ENCODE measurements at regions not wholly inside any gene's neighbourhood (a gene's known extent, or its start where the extent isn't known, plus 50 kb on each side); places are given as distances from the start of the nearest gene placed in this dataset.

- FAIRE-seq, result no peak
These were observed 85.7 kb upstream of the XCR1 start for GRCh38 chr3:46112984-46113383.

- no peak for FAIRE-seq
These were observed 85.0 kb upstream of the XCR1 start for GRCh38 chr3:46112296-46112695.

- no peak for FAIRE-seq
These were observed 83.6 kb upstream of the XCR1 start for GRCh38 chr3:46110701-46111493.

DNA sequence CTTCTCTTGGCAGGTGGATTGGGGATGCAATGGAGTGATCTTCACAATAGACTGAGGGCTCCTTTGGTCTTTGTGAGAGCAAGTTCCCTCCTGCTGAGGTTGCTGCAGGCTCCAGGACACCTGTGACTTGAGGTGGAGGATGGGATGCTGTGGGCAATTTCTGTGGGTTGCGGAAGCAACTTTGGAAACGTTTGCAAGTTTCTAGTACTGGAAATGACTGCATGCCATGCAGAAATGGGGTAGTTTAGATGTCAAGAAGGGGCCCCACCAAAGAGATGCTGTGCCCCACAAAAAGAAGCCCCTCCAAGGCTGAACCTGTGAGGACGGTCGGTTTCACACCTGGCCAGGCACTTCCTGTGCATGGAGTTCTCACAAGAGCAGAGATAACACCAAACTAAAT lies 80.4 kb upstream of the XCR1 start:
- no peak for FAIRE-seq

GRCh38 chr3:46105306-46105919 lies 78.1 kb upstream of the XCR1 start:
- no peak for FAIRE-seq

DNA sequence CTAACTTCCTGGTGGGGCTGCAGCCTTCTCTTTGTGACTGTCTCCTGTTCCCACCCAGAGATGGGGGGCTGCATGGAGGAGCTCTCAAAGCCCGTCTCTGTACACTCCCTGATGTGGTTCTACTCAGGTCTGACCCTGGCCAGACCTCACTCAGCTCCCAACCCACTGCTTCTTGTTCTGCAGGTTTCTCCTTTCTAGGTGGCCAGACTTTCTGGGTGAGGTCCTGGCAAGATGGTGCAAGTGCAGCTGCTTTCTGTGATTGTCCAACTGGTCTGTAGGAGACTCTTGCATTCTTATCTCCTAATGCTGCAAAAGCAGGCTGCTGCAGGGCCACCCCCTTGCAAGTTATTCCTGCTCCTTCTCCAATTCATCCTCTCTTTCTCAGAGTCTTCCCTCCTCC lies 77.4 kb upstream of the XCR1 start:
- FAIRE-seq, result no peak

DNA sequence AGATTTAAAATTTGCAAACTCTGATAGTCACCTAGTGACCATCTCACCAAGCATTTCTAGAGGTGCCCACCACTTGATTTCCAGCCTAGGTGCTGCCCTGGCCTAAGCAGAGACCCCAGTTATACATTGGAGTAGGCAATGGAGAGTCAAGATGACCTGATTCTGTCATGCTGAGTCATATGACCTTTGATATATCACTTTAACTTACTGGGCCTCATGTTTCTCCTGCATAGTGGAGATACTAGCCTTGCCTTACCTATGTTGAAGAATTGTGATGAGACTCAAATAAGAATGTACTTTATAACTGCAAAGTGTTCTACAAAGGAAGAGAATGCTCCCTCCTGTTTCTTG lies 75.5 kb upstream of the XCR1 start:
- no peak for FAIRE-seq

DNA sequence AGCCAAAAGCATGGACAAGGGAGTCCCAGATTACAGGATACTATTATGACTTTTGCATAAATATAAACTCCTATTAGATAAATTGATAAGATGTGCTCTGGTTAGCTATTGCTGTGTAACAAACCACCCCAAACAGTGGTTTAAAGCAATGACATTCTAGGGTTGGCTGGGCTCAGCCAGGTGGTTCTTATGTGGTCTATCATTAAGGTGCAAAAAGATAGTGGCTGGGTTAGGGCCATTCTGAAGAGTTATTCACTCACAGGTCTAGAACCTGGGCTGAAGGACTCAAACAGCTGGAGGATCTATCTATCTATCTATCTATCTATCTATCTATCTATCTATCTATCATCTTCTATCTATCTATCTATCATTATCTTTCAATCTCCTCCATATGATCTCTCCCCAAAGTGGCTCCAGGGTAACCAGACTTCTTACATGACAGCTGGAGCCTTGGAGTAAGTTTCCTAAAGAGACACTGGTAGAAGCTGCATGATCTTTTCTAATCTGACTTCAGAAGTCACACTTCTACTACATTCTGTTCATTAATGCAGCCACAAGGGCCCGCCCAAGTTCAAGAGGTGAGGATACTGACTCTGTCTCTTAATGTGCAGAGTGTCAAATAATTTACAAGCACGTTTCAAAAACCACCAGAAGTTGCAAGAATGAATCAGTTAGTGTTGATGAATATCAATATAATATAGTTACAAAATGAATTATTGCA lies 74.9 kb upstream of the XCR1 start:
- no peak for FAIRE-seq

GRCh38 chr3:46100812-46101211 lies 73.5 kb upstream of the XCR1 start:
- no peak for FAIRE-seq

DNA sequence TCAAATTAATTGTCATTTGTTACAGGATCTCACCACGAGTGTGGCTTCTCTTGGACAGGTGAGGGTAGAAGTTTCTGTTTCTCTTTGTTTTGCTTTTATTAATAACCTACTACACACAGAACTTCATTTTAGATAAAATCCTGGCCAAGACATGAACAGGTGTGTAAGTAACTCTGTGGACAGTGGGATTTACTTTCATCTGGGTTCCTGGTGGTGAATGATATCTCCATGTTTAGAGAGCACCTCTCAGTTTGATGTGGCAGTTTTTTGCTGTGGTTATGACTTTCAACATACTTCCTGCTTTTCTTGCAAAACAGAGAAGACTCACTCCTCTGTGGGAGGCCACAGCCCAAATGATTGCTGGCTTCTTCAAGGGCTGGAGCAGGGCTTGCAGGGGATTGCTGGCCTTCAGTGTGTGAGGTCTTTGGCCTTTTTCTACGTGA lies 71.1 kb upstream of the XCR1 start:
- no peak for FAIRE-seq

DNA sequence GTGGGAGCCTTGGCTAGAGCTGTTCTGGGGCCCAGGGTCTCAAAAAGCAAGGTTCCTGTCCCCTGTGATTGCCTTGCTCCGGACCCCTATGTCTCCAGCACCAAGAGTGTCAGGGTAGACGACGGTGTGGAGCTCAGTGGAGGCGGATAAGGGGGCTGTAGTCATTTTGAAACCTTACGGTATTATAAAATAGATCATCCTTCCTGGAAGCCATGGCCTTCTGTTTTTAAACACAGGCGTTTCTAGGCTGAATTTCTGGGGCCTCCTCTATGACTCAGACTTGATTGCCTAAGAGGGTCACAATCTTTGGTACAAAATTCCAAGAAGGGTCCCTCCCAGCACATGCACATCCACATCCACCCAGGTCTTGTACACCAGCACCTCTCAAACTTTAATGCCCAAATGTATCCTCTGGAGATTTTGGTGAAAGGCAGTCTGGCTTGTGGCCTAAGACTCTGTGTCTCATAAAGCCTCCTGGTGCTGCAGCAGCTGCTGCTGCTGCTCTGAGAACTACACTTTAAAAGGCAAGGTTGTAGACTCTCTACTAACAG lies 70.5 kb upstream of the XCR1 start:
- FAIRE-seq, result no peak

- no peak for FAIRE-seq
These were observed 69.5 kb upstream of the XCR1 start for GRCh38 chr3:46096781-46097180.

- FAIRE-seq, result no peak
These were observed 69.1 kb upstream of the XCR1 start for GRCh38 chr3:46096336-46096735.

GRCh38 chr3:46095307-46095706 lies 68.0 kb upstream of the XCR1 start:
- FAIRE-seq, result no peak

DNA sequence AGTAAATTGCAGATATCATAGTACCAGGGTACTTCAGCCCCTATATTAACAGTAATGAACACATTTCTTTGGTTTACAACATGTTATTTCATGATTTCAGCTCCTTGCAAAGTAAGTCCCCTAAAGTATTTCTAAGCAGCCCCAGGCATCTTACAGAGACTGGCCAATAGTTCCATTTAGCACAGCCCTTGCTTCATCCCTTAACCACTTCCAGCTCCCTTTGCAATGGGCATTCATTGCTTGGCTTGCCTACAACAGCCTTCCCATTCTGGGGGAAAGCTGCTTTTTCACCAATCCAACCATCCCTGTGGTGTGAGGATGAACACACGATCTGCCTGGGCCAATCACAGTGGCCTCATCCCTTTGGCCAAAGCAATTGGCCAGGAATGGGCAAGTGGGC lies 67.2 kb upstream of the XCR1 start:
- FAIRE-seq, result no peak

GRCh38 chr3:46093966-46094365 lies 66.7 kb upstream of the XCR1 start:
- no peak for FAIRE-seq

DNA sequence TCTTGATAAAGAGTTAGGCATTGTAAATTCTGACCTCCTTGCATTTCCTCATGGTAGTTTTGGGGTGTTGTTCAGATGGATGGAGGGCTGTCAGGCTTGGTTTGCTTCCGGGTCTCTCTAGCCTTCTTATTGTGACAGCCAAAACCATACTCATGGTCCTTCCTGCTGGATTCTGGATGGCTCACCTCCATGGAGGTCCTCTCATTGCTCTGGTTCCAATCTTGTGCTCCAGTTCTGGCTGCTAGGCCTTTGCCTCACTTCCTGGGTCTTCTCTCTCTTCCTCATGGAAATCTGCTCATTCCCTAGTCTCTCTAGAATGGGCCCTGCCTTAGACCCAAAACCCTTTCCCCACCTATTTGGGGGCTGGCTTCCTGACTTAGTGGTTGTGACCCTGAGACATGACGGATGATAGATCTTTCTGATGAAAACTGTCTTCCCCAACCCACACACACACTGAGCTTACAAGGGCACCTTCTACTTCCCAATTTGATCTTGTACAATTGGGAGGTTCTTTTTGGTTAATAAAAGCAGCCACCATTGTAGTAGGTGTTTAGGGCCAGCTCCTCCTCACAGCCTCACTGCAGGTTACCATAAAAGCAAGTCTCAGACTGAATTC lies 66.2 kb upstream of the XCR1 start:
- no peak for FAIRE-seq

DNA sequence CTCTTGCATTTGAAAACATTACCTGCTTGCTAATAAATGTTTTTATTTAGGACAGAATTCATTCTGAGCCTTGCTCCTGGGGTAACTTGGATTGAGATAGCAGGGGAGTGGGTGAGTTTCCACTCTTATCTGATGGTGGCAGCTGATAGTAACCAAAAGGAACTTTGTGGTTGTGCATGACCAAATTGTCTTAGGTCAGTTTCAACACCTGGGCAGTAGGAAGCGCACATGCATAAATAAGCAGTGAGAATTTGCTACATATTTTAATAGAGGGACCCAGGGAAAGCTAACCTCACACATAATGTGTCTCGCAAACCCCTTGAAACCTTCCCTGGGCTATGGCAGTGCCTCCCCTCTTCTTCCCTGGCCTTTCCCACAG lies 65.4 kb upstream of the XCR1 start:
- FAIRE-seq, result no peak

DNA sequence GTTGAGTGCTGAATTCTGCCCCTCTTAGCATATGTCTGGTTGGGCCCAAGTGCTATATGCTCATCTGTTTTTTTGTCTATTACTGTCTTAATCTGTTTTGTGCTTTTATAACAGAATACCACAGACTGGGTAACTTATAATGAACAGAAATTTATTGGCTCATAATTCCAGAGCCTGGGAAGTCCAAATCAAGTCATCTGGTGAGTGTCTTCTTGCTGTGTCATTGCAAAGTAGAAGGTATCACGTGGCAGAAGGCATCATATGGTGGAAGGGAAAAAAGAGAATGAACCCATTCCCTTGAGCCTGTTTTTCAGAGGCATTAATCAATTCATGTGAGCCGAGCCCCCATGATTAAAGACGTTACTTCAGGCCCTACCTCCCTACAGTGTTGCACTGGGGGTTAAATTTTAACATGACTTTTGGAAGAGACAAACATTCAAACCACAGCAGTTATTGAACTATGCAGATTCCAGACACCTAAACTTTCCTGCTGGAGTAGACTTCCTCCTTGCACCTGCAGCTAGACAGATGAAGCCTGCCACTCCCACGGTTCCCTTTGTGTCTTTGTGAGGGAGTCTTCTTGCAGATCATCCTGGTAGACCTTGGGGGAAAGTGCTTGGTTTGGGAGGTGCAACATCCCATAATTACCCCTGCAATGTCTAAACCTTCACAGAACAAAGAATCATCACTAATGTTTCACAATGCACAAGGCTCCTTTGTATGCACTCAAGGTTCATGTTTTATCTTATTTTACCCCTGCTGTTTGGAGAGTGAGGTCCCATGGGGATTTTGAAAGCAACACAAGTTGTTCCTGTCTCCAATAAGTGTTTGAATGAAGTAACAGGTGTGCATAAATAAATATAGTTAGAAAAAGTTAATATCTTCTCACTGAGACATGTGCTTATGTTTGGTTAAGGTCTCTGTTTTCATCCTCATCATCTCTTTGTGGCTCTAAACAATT lies 64.7 kb upstream of the XCR1 start:
- FAIRE-seq, result no peak

- FAIRE-seq, result no peak
These were observed 63.8 kb upstream of the XCR1 start for GRCh38 chr3:46091046-46091445.

- no peak for FAIRE-seq
These were observed 62.9 kb upstream of the XCR1 start for GRCh38 chr3:46090161-46090591.
